NCI-H460 (cell line): ENCODE measurements at regions not wholly inside any gene's neighbourhood (a gene's known extent, or its start where the extent isn't known, plus 50 kb on each side); places are given as distances from the start of the nearest gene placed in this dataset.
"Not testable (repeated sequence)": the region's sequence is repeated elsewhere in the genome, so short reads cannot be mapped to it uniquely, and the experiment has no call there.

Experiments used
- DNase-seq: peaks from one replicate; pipeline ENCODE4 v3.0.0-alpha.2; 2016; ENCODE audit warnings: low read depth; ENCODE audit errors: extremely low read depth

DNA sequence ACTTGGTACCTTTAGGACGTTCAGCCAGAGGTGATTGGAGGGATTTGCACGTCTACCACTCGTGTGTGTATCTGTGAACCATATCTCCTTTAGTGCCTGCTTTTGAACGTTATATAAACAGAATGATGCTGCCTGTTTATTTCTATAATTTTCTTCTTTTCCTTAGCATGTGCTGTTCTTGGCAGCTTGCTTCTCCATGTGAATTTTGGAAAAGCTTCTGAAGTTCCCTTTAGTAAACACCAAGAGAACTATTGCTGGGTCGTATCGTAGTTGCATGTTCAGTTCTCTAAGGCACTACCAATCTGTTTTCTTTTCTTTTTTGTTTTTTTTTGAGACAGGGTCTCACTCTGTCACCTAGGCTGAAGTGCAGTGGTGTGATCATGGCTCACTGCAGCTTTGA, 73.8 kb upstream of the FANCC start:
- DNase-seq = not testable (repeated sequence)

DNA sequence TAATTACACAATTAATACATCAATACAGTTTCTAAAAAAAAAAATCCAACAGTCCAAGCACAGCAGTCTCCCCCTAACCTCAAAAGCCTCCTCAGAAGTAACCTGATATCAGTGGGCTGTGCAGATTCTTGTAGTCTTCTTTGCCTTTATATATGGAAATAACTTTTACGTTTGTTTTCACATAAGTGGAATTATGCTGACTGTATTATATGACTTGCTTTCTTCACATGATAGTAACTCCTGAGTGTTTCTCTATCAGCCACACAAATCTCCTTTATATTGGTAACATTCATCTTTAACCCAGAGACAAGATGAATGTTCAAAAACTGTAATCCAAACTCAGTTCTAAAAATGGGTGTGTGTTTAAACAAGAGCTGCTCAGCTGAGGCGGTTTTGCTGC, 71.9 kb upstream of the FANCC start:
- DNase-seq = no peak

DNA sequence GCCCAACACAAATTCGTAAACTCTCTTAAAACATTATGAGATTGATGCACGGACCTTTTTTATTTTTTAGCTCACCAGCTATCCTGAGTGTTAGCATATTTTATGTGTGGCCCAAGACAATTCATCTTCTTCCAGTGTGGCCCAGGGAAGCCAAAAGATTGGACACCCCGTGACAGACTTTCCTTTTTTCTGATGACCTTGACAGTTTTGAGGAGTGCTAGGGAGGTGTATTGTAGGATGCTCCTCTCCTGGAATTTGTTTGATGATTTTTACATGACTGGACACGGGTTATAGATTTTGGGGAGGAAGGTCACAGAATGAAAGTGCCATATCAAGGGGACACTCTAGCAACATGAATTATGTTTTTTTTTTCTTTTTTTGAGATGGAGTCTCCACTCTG, 69.3 kb upstream of the FANCC start:
- no peak for DNase-seq

DNA sequence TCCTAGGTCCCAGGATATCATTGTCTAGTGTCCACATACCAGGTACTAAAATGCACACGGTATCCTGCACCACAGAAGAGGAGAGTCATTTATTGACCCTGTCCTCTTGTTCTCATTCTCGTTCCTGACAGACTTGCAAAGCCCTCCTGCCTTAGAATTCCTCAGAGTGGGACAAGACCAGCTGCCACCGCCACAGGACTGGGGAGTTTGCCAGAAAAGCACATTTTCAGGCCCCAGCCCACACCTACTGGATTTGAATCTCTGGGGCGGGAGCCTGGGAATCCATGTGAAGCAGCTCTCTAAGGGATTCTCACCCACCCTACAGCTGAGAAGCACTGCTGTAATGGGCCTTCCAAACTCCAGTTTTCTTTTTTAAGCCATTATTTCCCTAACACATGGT, 68.0 kb upstream of the FANCC start:
- no peak for DNase-seq

DNA sequence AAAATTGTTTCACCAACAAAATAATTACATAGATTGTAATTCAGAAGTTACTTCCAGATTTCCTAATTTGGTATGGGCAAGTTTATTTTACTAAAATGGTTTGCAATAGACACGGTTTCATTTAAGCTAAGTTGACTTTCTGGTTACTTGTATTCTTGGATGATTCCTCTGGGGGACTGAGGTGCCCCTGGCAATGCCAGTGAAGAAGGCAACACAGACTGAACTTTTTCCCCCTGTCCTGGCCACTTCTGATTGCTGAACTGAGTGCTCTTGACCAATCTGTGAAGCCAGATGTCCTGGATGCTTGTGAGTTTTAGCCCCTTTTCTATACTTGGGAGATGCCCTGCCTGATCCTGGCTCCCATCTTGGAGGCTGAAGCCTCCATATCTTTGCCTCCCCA, 66.3 kb upstream of the FANCC start:
- no peak for DNase-seq

DNA sequence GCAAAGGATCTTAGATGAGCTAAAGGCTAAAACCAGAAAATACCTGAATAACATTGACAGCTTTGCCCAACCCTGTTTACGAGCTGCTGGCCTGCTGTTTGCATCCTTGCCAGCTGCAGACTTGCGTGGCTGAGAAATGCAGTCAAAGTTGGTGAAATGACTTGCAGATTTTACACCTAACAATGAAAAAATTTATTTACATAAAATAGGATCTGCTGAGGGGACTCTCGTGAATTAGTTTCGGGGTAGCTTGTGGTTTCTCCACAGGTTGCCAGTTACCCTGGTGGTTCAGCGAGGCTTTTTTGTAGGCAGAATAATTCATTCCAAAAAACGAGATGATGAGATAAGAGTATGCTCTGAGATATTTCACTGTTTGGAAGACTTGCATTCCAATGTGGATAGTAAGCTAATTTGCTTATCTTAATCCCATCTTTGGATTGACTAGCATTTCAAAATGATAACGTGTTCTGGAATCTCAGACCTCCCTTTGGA, 65.7 kb upstream of the FANCC start:
- peak; percentile 78 for DNase-seq

DNA sequence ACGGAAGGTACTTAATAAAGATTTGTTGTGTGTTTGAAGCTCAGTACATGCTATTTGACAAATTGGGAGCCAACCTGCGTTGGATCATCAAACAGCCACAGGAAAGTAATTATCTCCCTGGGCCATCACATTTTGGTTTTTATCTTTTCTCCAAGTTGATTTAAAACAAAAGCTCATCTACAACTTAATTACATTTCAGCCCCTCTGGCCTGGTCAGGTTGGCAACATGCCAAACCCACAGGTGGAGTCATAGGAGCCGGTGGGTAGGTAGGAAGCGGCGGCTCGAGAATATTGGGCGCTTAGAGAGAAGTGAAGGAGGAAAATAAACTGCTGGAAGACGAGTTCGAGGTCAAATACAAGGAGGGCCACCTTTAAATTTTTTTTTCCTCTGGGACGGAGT, 64.9 kb upstream of the FANCC start:
- no peak for DNase-seq

DNA sequence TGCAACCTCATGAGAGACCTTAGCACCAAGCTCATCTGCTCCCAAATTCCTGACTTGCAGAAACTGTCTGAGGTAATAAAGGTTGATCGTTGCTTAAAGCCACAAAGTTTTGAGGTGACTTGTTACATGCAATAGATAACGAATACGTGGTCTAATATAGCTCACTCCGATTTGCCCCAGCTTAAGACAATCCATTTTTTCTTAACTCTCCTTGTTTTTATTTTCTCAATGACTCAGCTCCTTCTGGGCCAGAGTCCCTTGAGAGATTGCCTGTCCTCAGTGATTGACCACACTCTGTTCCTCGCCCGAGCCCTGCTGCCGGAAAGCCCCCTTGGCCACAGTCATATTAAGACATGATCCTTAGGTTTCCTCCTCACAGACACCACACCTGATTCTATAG, 63.7 kb upstream of the FANCC start:
- DNase-seq = peak; percentile 43

DNA sequence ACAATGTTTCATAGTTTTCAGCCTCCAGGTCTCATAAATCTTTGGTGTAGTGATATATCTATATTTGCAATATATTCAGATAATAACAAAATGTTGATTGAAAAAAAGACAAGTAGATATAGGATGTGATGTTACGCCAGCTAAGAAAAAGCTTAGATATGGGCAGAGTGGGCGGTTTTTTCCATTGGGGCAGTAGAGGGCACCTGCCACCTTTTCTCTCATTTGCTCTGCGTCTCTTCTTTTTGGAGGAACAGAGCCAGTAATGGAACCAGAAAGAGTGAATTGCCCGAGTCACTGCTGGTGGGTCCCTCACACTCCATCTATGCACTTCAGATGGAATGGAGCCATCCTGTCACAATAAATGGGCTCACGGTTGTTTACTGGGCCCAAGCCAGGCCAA, 62.1 kb upstream of the FANCC start:
- DNase-seq = no peak

DNA sequence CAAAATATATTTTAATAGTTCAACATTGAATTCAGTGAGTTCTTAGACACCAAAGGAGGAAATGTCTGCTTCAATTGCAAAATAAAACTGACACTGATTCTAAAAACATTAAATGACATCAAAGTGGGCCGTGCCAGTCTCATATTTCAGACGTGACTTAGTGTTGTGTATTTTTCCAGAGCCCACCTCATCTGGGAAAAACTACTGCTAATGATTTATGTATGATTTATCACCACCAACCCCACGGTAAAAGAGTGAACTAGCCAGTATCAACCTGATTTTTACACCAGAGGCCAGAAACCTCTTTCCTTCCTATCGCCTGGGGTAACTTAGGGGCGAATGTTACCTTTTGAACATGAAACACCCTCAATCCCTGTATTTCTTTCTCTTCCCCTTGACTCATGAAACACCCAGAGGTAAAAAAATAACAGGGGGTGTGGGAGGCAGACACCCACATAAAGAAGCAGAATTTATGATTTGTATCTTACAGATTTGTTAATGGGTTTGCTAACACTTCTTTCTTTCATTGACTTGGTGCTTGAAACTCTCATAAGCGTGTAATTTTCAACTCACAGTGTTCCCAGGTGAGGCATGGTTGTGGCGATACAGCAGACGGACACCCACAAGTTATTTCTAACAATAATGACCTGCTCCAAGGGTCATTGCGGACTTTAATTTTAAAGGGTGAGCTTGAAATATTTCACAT, 56.4 kb upstream of the FANCC start:
- peak; percentile 36 for DNase-seq

DNA sequence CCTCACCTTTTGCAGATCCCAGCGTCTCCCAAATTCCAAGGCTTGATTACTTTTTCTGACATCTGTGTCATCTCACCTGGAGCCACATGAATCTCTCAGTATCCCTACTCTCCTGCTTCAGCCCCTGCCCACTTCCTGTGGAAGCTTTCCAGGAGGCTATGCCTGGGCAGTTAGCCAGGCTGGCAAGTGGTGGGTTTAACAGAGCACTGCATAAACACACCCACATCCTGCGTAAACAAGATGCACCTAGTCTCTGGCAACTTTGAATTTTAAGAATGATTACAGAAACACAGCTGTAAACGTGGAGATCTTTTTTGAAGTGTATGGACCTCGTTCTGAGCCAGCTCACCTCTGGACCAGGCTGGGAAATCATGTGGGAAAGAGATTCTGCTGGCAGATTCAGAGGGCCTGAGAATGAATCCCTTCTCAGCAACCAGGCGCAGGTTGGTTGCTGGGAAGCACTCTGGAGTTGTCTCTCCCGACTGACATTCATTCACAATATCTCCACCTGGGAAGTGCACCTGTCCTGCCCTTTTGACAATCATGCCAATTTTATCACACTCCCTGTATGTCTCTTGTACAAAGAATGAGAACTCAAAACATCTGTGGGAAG, 55.7 kb upstream of the FANCC start:
- DNase-seq = no peak

DNA sequence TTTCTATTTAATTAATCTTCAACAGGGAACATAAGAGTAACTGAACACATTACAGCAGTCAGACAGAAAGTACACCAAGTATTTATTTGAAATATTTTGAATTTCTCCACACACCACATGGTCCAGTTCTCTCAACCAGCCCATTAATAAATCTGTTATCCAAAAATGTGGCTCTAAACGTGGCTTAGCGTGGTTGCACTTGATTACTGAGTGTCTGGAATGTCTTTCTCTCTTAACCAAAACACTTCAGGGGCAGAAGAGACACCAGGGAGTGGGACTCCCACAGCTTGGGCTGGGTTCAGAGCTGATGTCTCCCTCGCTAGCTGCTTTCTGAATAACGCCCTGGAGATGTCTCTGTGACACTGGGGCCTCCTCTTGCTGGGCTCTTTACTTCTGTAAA, 52.6 kb upstream of the FANCC start:
- no peak for DNase-seq

DNA sequence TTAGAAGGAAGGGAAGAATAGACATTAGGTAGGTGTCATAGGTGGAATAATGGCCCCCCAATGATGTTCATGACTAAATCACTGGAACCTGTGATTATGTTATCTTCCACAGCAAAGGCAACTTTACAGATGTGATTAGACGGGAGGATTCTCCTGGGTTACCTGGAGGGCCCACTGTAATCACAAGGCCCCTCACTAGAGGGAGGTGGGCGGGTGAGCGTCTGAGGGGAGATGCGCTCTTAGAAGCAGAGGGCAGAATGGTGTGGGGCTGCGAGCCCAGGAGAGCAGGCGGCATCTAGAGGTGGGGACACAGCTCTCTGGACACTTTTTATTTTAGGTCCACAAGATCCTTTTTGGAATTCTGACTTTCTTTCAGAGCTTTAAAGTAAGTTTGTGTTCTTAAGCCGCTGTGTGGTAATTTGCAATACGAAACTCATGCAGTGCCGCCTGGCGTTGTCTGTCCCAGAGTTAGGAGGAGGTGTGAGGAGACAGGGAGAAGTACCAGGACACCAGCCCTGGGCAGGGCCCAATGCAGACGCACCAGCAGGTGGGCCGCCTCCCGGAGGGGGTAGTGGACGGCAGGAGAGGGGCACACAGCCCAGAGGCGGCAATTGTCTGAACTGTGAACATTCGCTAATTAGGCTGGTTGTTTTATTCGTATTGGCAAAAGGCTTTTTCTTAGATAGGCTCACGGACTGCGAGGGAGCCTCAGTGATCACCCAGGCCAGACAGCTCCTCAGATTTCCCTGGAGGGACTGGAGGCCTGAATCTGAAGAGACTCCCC, 51.1 kb upstream of the FANCC start:
- DNase-seq = no peak
